ENCODE measurements at regions not wholly inside any gene's neighbourhood (a gene's known extent, or its start where the extent isn't known, plus 50 kb on each side); places are given as distances from the start of the nearest gene placed in this dataset.
A peak's percentile ranks its signal among the peaks of the same experiment; 100 is the strongest.

DNA sequence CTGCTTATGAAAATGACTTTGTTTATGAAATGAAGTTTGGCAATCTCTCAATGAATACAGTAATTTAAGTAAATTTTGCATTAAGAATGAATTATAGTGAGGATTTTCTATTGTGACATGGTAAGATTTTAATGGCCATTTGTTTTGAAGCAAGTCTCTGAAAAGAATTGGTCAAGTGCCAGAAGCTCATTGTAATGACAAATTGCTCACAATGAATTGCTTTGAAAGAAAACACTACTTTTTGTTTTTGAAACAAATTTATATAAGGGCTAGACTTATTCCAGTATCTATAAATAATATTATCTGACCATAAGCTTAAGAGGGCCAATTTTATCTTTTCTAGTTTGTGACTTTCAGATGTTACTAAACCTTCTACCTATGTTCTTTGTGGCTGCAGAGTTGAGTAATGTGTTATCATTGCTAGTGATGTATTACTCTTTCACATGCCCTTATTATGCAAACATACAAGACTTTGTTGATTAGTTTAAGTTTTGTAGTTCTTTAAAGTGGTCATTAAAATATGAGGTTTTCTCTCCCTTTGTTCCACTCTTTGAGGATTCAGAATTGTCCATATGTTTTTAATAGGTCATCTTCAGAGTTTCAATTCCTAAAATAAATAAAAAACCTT, 93.0 kb upstream of the ZNF608 start:
- DNase-seq = peak; percentile 66

DNA sequence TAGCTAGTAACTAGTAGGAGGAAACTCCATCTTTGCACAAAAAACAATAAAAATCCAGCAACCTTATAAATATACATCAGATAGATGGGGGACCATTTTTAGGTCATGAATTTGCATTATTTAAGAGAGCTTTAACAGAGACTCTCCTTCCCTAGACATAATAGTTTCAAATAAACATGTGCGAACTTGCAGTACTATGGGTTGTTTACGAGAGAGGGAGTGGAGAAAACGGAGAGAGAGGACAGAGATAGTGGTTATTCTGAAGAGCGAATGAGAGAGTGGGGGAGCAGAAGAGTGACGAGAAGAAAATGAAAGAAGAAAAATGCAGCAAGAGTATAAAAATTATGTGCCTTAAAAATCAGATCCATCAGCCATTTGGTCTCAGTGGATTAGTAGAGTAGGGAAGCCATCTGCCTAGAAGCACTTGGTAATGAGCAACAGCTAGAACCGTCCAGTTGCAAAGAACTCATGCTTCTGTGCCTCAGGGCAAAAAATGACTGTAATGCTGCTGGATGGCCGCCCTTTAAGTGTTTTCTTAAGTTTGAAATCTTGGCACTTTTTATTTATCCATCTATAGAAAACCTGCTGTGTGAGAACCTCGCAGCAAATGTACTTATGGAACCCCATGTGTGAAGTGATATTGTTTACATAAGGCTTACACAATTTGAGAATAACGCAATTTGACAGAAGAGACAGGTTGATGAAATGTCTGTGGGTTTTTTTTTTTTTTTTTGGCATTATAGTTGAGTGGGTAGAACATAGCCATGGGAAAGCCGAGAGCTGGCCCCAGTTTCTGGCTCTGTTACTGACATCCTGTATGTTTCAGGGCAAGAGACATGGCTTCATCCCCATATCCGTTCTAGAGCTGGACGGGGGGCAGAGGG, 95.6 kb upstream of the ZNF608 start:
- DNase-seq = no peak

DNA sequence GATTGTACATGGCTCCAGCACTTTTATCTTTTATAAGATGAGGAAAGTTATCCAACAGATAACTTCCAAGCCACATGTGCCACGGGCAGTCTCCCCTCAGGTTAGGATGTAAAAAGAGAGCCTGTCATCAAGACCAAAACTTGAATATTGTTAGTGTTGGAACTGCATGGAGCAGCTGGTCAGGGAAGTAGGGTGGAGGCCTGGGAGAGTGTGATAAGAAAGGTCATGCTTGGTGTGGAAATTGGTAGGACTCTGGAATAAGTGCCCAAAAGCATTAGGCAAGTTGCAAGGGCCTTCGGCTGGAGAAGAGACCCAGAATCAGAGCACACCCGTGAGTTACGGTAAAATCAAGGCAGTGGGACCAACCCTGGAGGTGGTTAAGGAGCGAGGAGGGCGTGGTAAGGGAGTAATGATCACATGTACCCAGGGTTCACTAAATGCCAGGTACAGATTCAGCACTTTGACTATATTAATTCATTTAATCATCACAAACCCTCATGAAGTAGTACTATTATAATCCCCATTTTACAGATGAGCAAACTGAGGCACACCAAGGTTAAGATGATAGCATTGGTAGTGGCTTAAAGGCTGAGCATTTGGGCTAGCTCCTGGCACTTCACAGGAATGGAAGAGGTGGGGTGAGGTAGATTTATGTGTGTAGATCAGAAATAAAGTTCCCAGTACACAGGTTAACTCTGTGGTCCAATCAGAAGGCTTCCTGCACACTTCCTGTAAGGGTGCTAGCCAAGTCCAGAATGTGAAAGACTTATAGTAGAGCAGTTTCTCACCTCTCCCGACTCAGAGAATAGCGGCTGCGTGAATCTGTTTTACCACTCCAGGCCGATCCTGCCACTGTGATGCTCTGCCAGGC, 96.5 kb upstream of the ZNF608 start:
- no peak for DNase-seq

DNA sequence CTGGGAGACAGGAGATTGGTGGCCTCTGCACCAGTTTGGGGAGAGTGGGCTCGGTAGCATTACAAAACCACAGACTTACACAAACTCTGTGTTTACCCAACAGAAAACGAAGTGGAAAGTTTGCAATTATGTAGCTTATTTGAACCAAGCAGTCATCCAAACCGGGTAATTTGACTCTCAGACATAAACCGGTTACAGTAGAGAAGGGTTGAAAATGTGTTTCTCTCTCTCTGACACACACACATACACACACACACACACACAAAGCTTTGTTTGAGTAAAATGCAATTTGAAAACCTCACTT, 97.1 kb upstream of the ZNF608 start:
- DNase-seq = no peak

DNA sequence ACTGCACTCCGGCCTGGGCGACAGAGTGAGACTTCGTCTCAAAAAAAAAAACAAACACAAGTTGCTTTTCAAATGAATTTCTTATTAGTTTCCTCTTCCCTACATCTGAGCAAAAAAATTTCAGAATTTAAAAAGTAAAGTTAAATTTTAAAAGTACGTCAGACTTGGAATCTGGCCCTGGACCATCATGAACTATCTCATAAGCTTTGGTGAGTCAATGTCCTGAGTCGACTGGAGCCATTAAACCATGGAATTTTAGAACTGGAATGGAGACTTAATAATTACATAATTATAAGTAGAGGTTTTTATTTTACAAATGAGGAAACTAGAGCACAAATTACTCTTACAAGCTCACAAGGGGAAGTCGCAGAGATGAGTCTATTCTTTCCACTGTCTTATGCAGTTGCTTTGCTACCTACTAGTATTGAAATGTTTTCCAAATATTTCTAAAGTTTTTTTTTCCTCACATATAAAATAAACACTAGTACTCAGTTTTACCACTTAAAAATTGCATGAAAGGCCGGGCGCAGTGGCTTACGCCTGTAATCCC, 98.0 kb upstream of the ZNF608 start:
- no peak for DNase-seq

DNA sequence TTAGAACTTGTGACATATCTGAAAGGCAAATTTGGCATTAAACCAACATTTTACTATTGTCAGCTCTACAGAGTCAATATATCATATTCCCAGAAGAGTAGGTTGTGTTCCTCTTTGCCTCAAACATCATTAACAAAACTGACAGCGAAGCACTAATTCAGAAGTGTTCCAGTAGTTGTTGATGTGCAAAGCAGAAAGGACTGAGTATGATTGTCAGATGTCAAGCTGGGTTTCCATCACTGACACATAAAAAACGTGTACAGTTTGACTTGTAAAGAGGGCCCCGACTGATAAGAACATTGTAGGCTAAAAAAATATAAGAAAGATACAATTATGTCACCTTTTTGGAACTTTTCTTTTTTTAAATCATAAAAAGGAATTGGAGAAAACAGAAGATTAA, 101.5 kb upstream of the ZNF608 start:
- DNase-seq = no peak

DNA sequence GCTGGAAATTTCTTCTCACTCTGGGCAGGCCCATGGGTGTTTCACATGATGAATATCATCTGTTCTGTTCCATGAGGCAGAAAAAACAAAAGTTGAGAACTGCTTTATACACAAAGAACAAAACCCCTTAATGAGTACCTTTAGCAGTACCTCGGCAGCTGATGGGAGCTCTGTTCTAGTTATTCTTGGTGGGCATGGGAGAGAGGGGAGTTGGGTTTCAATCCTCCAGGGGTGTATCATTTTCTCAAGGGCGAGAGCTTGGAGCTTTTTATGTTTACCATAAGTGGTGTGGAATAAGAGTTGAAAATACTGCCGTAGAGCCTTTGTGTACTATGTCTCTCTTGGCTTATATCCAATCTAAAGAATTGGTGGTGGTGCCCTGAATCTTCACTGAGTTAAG, 103.3 kb upstream of the ZNF608 start:
- no peak for DNase-seq

DNA sequence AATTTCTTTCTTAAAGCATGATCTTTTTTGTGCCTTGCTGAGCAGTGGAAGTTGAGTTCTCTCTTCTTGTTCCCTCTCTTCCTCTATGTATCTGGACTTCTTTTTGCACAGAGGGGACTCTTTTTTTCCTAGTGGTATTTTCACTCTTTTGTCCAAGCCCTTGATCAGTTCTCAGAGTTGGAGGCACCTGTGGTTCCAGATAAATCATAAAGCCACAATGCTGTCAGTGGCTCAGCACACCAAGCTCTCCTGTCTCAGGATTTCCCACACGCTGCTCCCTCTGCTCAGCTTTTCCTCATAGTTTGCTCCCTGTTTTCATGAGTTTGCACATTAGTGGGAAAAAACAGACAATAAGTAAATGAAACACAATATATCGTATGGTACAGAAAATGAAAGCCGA, 110.3 kb upstream of the ZNF608 start:
- no peak for DNase-seq

DNA sequence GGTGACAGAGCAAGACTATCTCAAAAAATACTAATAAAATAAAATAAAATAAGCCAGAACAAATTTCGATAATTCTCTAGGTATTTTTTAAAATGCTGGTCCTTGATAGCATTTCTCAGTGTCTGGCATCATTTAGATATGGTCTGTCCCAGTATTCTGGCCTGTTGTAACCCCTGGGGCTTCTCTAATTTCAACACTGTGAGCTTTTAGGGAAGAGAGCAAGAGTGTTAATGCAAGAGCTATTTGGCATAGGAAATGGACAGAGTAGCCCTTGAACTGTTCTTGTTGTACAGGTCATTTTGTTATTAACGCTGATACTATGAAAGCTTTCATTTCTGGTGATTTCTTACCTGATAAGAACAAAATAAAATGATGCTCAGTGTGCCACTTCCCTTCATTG, 112.2 kb upstream of the ZNF608 start:
- no peak for DNase-seq

DNA sequence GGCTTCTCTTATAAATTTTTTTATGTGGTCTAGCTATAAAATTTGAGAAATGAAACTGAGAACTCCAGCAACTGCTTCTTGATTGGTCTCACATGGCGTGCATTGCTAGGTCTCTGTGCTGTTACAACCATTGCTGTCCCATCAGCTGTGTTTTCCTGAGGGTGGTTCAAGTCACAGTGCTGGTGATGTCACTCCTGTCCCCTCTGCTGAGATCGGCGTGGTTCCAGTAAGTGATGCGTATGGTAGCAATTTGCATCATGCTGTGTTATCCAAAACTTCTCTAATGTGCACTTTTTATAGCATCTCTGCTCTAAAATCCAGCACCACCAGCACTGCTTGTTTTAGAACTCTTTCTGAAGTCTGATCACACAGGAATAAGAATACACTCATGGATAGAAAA, 112.6 kb upstream of the ZNF608 start:
- no peak for DNase-seq

DNA sequence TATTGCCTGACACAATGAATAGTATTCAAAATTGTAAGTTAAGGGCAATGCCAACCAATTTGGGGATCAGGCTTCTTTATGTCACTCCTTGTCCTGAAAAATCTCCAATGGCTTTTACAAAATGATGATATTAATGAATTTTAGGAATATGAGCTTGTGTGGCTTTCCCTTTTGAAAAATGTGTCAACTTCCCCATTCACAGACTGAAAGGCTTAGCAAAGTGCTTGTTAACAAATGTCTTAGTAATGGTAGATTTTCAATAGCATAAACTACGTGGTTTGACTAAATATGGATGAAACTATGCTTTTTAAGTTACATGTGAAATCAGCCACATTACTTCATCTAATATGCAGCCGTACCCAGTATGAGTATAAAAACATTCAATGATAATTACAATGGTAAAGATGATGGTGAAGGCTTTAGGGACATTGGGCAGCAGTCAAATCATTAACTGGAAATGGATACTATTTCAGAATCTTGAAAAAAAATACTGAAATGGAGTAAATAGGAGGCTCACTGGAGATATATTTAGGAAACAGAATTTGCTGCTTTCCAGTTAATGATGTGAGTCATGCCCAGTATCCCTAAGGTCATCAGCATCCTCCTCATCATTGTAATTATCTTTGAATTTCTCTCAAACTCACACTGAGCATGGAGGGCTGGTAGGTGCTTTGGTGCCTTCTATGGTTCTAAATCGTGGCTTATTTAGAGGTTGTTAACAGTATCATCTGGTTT, 113.3 kb upstream of the ZNF608 start:
- DNase-seq = no peak

DNA sequence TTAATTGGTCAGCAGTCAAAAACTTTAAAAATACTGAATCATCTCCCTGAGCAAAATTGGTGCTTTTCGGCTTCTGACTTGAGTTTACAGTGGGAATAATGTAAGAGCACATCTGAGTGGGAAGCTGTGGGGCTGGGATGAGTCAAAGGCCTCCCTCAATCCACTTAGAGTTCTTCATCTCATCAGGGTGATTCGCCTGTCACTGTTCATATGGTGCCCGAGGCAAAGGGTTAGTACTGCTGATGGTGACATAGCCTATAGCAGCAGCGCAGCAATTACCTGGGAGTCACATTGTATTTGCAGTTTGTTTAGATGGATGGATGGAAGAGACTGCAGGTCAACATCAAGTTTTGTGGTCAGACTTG, 113.8 kb upstream of the ZNF608 start:
- no peak for DNase-seq

DNA sequence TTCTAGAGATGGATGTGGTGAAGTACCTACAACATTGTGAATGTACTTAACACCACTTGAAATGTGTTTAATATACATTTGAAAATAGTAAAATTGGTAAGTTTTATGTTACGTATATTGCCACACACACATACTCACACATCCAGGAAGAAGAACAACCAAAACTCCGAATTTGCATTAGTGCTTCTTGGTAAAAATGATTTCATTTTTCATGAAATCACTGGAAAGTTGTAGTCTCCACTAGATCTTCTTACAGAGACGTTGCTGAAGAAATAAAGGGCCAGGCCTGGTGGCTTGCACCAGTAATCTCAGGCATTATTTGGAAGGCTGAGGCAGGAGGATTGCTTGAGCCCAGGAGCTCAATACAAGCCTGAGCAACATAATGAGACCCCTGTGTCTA, 118.6 kb upstream of the ZNF608 start:
- no peak for DNase-seq

DNA sequence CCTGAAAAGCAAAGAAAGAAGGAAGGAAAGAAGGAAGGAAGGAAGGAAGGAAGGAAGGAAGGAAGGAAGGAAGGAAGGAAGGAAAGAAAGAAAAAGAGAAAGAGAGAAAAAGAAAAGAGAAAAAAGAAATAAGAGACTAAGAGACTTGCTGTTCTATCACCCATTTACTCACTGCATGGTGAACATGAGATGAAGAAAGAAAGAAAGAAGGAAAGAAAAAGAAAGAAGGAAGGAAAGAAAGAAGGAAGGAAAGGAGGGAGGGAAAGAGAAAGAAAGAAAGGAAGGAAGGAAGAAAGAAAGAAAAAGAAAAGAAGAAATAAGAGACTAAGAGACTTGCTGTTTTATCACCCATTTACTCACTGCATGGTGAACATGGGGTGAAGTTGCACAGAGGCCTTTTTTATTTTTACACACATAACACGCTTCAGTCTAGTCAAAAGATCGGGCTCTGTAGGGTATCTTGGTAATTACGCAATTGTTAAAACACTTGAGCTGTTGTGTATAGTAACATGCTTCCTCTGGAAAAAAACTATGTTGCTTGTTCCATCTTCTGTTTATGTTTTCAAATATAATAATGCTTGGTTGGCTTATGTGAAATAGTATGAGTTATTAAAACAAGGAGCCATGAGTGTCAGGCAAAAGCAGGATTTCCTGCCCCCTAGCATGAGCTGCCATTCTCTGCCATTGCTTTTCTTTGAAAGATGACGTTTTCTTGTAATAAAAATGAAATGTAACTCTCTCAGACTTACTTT, 119.3 kb upstream of the ZNF608 start:
- DNase-seq = peak; percentile 53

DNA sequence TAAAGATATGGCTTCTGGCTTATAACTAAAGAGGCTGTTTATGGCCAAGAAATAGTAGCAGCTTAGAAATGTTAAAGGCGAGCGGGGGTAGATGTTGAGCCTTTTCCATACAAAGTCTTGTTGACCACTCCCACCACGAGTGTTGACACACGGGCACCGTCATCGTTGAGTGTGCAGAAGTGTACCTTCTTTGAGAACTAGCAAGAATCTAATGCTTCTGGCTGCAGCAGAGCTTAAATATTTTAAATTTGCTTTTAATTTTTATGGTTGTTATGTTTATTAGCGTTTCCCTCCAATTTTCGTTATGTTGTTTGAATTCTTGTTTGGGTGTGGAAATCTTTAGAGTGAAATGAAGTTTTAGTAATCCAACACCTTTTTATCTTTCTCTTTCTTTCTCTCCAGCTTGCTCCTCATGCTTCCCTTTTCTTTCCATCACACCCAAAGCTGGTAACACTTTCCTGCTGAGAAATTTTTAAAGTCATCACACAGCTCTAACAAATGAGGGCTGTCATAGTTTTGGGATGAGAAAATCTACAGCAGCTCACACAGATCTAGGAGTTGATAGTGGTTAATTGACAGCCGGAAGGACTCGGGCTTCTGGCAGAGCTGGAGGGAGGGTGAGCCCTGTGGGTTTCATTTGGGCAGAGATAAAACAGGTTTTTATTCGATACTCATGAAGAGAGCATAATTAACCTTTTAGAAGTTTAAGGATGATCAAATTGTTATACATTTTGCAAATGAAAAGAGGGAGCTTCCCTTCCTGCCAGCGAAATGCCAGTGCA, 120.1 kb upstream of the ZNF608 start:
- no peak for DNase-seq

DNA sequence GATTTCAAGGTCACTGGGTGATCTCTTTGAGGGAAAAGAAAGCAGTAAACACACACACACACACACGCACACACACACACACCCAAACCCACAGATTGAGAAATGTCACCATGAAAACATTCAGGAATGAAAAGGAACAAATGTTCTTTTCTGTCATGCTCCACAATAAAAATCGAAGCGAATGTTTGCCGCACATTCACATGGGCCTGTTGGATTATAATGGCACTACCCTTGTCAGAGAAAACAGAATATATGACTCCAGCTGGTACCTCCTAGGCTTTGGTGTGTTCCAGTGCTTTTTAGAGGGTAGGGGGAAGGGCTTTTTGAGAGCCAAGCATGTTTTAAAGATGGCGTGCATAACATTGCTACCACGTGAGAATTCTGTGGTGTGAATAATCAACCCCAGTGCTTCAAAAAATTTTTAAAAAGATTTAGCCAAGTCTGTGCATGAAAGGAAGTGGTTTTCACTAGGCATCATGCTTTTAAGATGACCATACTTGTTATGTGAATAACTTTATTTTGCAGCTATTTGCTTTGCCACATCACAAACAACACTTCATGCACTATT, 120.8 kb upstream of the ZNF608 start:
- no peak for DNase-seq

DNA sequence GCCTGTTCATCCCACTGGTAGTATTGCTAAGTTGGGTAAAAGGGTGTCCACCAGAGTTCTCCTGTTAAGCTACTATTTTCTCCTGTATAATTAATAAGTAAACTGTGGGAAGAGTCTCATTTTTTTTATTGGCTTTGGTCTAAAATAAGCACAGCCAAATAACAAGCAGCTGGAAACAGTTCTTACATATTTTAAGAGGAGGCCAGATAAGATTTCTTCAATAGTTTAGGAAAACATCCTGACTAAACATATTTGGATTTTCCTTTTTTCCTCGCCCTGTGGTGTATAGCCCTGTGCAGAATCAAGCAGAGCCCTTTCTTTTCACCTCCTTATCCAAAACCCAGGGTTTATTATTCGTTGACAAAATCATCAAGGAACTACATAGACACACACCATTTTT, 122.2 kb upstream of the ZNF608 start:
- DNase-seq = no peak

DNA sequence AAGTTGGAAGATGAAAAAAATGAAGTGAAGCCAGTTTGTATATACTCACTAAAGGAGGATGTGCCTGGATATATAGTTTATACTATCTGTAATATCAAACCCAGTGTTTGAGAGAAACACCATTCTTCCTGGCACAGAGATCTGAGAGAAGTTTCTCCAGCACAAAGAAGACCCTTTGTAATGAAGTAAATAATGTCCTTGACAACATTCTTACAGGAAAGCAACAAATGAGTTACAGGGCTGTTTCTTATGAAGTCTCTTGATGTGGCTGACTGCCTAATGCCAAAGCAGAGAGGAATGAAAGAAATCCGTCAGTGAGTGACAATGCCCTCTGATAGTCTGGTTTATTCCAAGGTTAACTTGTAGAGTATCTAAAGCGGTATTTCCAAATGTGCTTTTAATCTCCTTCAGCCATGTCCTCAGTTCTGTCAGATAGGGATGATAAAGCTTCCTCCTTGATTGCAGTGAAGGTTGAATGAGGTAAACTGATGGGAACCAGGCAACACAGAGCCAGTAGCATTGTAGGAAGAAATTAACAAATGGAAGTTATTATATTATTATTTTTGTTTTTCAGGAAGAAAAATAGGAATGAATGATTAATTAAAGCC, 123.1 kb upstream of the ZNF608 start:
- DNase-seq = no peak

DNA sequence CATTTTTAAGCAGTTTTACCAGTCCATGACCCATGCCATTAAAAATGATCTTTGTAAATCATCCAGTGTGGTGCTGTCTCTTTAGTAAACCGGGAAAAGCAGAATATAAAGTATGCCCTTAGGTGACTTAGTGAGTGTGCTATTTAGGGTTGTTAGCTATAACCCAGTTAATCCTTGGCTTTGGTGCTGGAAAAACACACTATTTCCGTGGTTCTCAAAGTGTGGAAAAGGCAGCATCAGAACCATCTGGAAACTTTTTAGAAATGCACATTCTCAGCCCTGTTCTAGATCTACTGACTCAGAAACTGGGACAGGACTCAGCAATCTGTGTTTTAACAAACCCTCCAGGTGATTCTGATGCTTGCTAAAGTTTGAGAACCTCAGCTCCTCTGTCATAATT, 123.6 kb upstream of the ZNF608 start:
- no peak for DNase-seq

DNA sequence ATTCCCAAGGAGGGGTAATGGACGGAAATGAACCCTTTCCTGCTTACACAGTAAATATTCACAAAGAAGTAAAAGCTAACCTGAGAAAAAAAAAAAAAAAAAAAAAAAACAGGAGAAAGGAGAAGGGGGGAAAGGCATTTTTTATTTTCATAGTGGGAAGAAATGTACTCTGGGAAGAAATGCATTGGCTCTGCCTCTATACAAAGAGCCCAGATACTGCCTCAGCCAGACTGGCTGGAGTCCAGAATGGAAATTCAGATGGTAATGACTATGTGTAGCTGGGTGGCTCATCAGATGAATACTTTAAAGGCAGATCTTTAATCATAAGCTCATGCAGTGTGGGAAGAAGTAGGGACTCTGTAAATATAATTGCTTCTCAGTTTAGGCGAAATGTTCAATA, 124.9 kb upstream of the ZNF608 start:
- DNase-seq = no peak

Data from renal pelvis (tissue), 1 donor.